HPDE6-E6E7 (cell line): ENCODE measurements at regions not wholly inside any gene's neighbourhood (a gene's known extent, or its start where the extent isn't known, plus 50 kb on each side); places are given as distances from the start of the nearest gene placed in this dataset.

Source experiments
- DNase-seq: peaks from one replicate; pipeline ENCODE4 v3.0.0; 2011; ENCODE audit warnings: missing footprints; ENCODE audit errors: extremely low spot score

GRCh38 chr9:120009856-120010255 lies 570.1 kb downstream of the CDK5RAP2 start:
- no peak for DNase-seq

- DNase-seq, result no peak
These were observed 578.4 kb downstream of the CDK5RAP2 start for GRCh38 chr9:120001536-120001935.

GRCh38 chr9:119998614-119999013 lies 581.4 kb downstream of the CDK5RAP2 start:
- DNase-seq, result no peak

GRCh38 chr9:119991797-119992196 lies 588.2 kb downstream of the CDK5RAP2 start:
- no peak for DNase-seq

- DNase-seq, result no peak
These were observed 593.3 kb downstream of the CDK5RAP2 start for GRCh38 chr9:119986713-119987112.

- DNase-seq, result no peak
These were observed 593.8 kb downstream of the CDK5RAP2 start for GRCh38 chr9:119986205-119986604.

- DNase-seq, result no peak
These were observed 604.8 kb upstream of the BRINP1 start for GRCh38 chr9:119974026-119974425.

- DNase-seq, result peak; percentile 34
These were observed 599.8 kb upstream of the BRINP1 start for GRCh38 chr9:119968836-119969707.

GRCh38 chr9:119967867-119968535 lies 598.8 kb upstream of the BRINP1 start:
- no peak for DNase-seq

- DNase-seq, result no peak
These were observed 594.6 kb upstream of the BRINP1 start for GRCh38 chr9:119963798-119964372.

- DNase-seq, result no peak
These were observed 594.1 kb upstream of the BRINP1 start for GRCh38 chr9:119963258-119963797.

- DNase-seq, result no peak
These were observed 592.7 kb upstream of the BRINP1 start for GRCh38 chr9:119961774-119962424.

- no peak for DNase-seq
These were observed 590.8 kb upstream of the BRINP1 start for GRCh38 chr9:119959846-119960545.

GRCh38 chr9:119956111-119956510 lies 586.9 kb upstream of the BRINP1 start:
- no peak for DNase-seq

- DNase-seq, result no peak
These were observed 586.0 kb upstream of the BRINP1 start for GRCh38 chr9:119955276-119955675.

GRCh38 chr9:119951591-119951990 lies 582.4 kb upstream of the BRINP1 start:
- DNase-seq, result no peak

- no peak for DNase-seq
These were observed 581.9 kb upstream of the BRINP1 start for GRCh38 chr9:119951090-119951489.

GRCh38 chr9:119945686-119946085 lies 576.5 kb upstream of the BRINP1 start:
- DNase-seq, result no peak

- no peak for DNase-seq
These were observed 571.9 kb upstream of the BRINP1 start for GRCh38 chr9:119941091-119941490.

- DNase-seq, result no peak
These were observed 569.6 kb upstream of the BRINP1 start for GRCh38 chr9:119938871-119939270.

GRCh38 chr9:119934497-119934896 lies 565.3 kb upstream of the BRINP1 start:
- no peak for DNase-seq
